NCI-H524 (cell line): ENCODE measurements at regions not wholly inside any gene's neighbourhood (a gene's known extent, or its start where the extent isn't known, plus 50 kb on each side); places are given as distances from the start of the nearest gene placed in this dataset.

ENCODE experiments used
- DNase-seq, 2 experiments: peaks; one replicate each; lab custom pipeline; 2025; lab: John Stamatoyannopoulos, UW

DNA sequence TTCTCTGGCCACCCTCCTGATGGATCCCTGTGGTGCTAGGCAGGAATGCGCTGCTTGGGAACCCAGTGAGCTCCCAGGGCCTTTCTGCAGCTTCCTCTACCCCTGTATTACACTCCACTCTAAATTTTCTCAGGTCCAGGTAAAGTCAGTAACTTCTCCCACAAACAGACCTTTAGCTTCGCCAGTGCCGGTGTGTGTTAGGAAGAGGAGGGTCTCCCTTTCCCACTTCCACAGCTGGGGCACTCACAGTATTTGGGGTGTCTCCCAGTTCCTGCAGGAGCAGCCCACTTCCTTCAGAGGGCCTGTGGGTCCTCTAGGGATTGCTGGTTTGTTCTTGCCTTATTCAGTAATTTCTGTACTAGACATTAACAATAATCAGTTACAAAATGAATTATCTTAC, 193.5 kb upstream of the PCDH17 start:
- DNase-seq = no peak

DNA sequence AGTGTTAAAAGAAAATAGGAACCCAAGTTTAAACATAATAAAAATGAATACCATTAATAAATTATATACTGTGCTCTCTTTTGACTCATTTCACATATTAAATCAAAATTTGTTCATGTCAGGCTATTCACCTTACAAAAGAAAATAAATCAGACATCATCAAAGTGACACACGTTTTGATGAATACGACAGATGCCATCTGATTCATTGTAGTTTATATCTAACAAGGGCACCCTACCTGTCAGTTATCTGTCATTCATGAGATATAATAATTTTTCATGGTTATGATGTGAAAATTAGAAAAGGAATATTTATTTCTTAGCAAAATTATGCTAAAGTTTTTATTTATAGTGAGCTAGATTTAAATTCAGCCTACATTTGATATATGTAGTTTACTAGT, 188.1 kb upstream of the PCDH17 start:
- DNase-seq = no peak

DNA sequence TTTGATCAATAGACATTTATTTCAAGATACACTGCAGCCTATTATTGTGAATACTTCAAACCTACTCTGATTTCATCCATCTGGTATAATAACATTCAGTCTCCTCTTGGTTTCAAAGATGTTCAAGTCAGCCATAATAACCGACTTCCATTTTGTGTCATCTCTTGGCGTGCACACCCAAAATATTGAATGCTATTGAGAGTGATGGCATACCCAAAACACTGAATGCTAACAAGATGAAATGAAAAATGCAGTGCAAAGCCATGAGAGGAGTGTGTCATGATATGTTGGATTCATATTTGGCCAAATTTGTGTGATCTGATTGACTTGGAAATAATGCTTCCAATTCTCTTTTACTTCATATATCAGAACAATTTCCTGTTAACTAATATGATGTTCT, 181.2 kb upstream of the PCDH17 start:
- no peak for DNase-seq

- no peak for DNase-seq
Measured at GRCh38 chr13:57452228-57452627, 179.3 kb upstream of the PCDH17 start.

- DNase-seq = no peak
Measured at GRCh38 chr13:57470491-57470890, 161.1 kb upstream of the PCDH17 start.

DNA sequence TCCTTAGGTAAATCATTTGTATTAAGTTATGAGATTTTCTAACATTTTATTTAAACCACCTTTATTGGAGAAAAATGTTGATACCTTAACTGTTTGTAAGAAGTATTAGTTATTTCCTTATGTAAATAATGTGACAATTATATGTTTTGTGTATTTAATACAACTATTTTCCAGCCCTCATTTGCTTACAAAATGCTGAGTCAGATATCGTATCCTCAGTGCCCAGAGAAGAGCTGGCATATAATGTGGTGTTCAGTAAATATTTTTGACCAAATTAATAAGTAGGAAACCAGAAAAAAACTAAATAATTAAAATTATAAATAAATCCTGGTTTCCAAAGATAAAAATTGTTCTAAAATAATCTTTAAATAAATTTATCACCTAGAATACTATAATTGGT, 140.2 kb upstream of the PCDH17 start:
- no peak for DNase-seq

GRCh38 chr13:57507752-57508463, 123.6 kb upstream of the PCDH17 start:
- no peak for DNase-seq

- DNase-seq = no peak
Measured at GRCh38 chr13:57511603-57512002, 119.9 kb upstream of the PCDH17 start.

- no peak for DNase-seq
Measured at GRCh38 chr13:57527114-57527735, 104.3 kb upstream of the PCDH17 start.

DNA sequence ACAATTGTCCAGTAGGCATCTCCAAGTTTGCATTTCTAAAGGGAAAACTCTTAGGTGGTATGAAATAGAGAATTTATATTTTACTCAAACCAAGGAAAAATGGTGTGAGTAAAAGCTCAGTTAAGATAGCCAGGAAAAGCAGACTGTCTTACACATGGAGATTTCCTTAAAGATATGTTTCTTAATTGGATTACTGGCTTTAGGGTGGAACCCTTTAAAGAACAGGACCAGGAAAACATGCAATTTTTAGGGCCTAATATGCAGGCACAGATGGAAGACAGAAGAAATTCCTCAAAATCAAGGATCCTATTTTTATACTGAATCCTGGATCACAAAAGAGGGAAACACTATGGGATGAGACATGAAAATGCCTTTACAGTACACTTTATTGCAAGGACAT, 100.3 kb upstream of the PCDH17 start:
- no peak for DNase-seq

DNA sequence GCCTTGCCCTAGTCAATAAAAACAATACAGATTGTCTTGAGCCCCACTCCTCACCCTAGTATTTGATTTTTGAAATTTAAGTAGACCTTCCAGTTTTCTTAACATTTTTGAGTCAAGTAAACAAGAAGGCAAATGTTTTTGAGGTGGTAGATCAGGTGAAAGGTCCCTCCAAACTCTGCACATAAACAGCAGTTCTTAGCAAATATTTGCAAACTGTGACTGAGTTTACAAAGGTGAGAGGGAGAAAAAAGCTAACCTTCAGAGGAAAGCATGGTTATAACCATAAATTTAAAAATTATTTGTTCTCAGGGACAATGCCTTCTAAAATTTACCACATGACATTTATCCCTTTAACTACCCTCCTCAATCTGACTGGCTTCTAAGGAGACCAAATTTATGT, 84.6 kb upstream of the PCDH17 start:
- no peak for DNase-seq

DNA sequence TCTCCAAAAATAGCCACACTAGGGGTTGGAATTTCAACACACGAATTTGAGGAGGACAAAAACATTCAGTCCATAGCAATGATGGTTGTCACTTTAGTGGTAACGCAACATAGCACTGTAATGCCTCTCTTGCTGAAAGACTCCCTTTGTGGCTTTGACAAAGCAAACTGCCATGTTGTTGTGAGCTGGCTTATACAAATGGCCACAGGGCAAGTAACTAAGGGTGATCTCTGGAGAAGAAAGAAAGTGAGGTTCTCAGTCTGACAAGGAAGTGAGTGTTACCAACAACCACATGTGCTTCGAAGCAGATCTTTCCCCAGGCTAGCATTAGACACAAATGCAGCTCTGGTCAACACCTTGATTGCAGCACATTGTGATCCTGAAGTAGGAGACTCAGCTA, 79.1 kb upstream of the PCDH17 start:
- no peak for DNase-seq

DNA sequence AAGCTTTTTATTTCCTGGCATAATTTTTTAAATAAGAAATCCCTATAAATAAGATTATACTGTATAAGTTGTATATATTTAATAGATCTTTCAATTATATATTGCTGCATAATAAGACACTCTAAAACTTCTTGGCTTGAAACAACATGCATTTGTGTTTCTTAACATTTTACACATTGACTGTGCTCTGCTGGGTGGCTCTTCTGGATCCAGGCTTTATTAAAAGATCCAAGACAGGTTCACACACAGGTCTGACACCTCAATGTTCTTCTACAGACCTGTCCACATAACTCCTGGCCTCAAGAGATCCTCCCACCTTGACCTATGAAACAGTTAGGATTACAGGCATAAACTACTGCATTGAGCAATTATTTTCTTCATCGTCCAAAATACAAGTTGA, 77.6 kb upstream of the PCDH17 start:
- DNase-seq = no peak

DNA sequence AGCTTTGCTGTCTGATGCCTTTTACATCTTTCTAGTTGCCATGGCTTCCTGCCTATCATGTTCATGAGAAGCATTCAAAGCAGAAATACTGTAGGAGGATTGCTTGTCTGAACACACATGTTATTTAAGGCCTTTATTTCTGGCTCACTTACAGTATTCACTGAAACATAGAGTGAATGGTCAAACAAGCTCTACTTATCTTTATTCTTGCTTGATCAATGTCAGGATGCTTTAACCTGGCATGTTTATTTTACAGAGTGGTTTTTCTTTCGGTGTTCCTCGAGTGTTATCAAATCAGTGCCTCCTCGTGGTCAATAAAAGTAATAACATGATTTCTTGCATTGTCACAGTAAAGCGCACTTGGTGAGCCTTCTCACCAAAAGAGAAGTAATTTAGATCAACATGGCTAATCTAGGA, 73.5 kb upstream of the PCDH17 start:
- peak in 1 of 2 experiments; percentile 17 for DNase-seq

DNA sequence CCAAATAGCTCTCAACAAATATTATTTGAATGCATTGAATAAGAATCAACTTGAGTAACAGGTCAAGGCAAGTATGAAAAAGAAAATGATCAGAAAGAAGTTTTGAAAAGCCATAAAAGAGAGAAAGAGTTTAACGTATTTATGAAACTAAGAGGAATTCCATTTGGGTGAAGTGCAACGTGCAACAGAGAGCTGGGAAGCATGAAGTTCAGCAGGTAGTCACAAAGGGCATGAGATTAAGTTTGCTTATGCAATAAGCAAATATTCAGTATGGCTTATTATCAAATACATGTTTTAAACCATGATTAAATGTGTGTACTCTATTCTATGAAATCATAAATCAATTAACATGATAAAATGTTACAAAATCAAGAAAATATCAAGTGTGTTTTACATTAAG, 62.7 kb upstream of the PCDH17 start:
- DNase-seq = no peak

DNA sequence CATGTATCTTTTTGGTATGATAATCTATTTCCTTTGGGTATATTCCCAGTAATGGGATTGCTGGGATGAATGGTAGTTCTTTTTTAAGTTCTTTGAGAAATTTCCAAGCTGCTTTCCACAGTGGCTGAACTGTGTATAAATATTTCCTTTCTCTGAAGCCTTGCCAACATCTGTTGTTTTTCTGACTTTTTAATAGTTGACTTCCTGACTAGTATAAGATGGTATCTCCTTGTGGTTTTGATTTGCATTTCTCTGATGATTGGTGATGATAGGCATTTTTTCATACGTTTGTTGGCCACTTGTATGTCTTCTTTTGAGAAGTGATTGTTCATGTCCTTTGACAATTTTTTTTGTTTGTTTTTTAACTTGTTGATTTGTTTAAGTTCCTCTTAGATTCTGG, 61.6 kb upstream of the PCDH17 start:
- no peak for DNase-seq
